Liver (tissue), 8 donors: ENCODE measurements at regions not wholly inside any gene's neighbourhood (a gene's known extent, or its start where the extent isn't known, plus 50 kb on each side); places are given as distances from the start of the nearest gene placed in this dataset.

Experiments
- DNase-seq: peaks from one replicate; pipeline ENCODE4 v3.0.0-alpha.2; 2017; ENCODE audit warnings: low spot score
- H3K27ac ChIP-seq, 2 donors: one replicate each; pipeline ENCODE4 v1.7.0; 2013; ENCODE audit warnings: inconsistent platforms in 2 of 2, low read length in 2 of 2, control low read depth in 1 of 2, low read depth in 1 of 2, mild to moderate bottlenecking in 1 of 2
- H3K27me3 ChIP-seq, 4 donors: one replicate each; pipeline versions ENCODE4 v1.6.1 to v1.7.0; 2013; ENCODE audit warnings: low read length in 3 of 4, inconsistent platforms in 1 of 4, mild to moderate bottlenecking in 1 of 4, moderate library complexity in 1 of 4; ENCODE audit not compliant: control insufficient read depth in 4 of 4, insufficient read depth in 4 of 4
- H3K36me3 ChIP-seq, 4 donors: one replicate each; pipeline versions ENCODE4 v1.6.1 to v1.7.0; 2013; ENCODE audit warnings: low read length in 3 of 4, mild to moderate bottlenecking in 3 of 4, low read depth in 1 of 4, moderate library complexity in 1 of 4; ENCODE audit not compliant: control insufficient read depth in 4 of 4, insufficient read depth in 3 of 4
- H3K4me1 ChIP-seq, 4 donors: one replicate each; pipeline versions ENCODE4 v1.6.1 to v1.7.0; 2013; ENCODE audit warnings: low read length in 3 of 4, mild to moderate bottlenecking in 3 of 4, moderate library complexity in 1 of 4; ENCODE audit not compliant: control insufficient read depth in 4 of 4, insufficient read depth in 4 of 4
- H3K4me3 ChIP-seq, 3 donors: one replicate each; pipeline versions ENCODE4 v1.6.1 to v1.7.0; 2013; ENCODE audit warnings: low read length in 3 of 3, control low read depth in 1 of 3, low read depth in 1 of 3, mild to moderate bottlenecking in 1 of 3
- H3K9ac ChIP-seq, 2 donors: one replicate each; pipeline ENCODE4 v1.7.0; 2013; ENCODE audit warnings: low read length in 2 of 2, mild to moderate bottlenecking in 2 of 2, moderate library complexity in 2 of 2, control low read depth in 1 of 2, low read depth in 1 of 2
- H3K9me3 ChIP-seq, 4 donors: one replicate each; pipeline versions ENCODE4 v1.6.1 to v1.7.0; 2013; ENCODE audit warnings: low read length in 3 of 4; ENCODE audit not compliant: control insufficient read depth in 4 of 4
- EGR1 ChIP-seq, 2 donors: IDR thresholded peaks; 2 replicates each; pipeline ENCODE4 v1.6.1; 2016 to 2018; ENCODE audit warnings: antibody characterized with exemption in 2 of 2, low read depth in 2 of 2
- FOXA1 ChIP-seq: IDR thresholded peaks from 2 replicates; pipeline ENCODE4 v1.6.1; 2016; ENCODE audit warnings: antibody characterized with exemption
- FOXA2 ChIP-seq: IDR thresholded peaks from 2 replicates; pipeline ENCODE4 v1.6.1; 2016; ENCODE audit warnings: antibody characterized with exemption
- GABPA ChIP-seq, 2 donors: IDR thresholded peaks in 1 of 2; conservative IDR thresholded peaks in 1 of 2; 2 replicates each; pipeline ENCODE4 v1.6.1; 2016; ENCODE audit warnings: antibody characterized with exemption in 2 of 2, mild to moderate bottlenecking in 1 of 2, moderate library complexity in 1 of 2
- HNF4A ChIP-seq, 2 donors: conservative IDR thresholded peaks; 2 replicates each; pipeline ENCODE4 v1.6.1; 2016; ENCODE audit warnings: antibody characterized with exemption in 2 of 2, mild to moderate bottlenecking in 2 of 2
- HNF4G ChIP-seq: IDR thresholded peaks from 2 replicates; pipeline ENCODE4 v1.6.1; 2016; ENCODE audit warnings: antibody characterized with exemption
- JUND ChIP-seq, 2 donors: IDR thresholded peaks; 2 replicates each; pipeline ENCODE4 v1.6.1; 2016; ENCODE audit warnings: antibody characterized with exemption in 2 of 2
- NR2F2 ChIP-seq: IDR thresholded peaks from 2 replicates; pipeline ENCODE4 v1.6.1; 2016; ENCODE audit warnings: antibody characterized with exemption
- RAD21 ChIP-seq, 2 donors: IDR thresholded peaks; 2 replicates each; pipeline ENCODE4 v1.6.1; 2016; ENCODE audit warnings: antibody characterized with exemption in 2 of 2, mild to moderate bottlenecking in 2 of 2
- RXRA ChIP-seq, 2 donors: IDR thresholded peaks; 2 replicates each; pipeline ENCODE4 v1.6.1; 2017 to 2018; ENCODE audit warnings: antibody characterized with exemption in 2 of 2, mild to moderate bottlenecking in 1 of 2
- SP1 ChIP-seq: IDR thresholded peaks from 2 replicates; pipeline ENCODE4 v1.6.1; 2018; ENCODE audit warnings: antibody characterized with exemption, mild to moderate bottlenecking
- TAF1 ChIP-seq: conservative IDR thresholded peaks from 2 replicates; pipeline ENCODE4 v1.6.1; 2016; ENCODE audit warnings: antibody characterized with exemption, mild to moderate bottlenecking
- YY1 ChIP-seq: IDR thresholded peaks from 2 replicates; pipeline ENCODE4 v1.6.1; 2016; ENCODE audit warnings: antibody characterized with exemption, mild to moderate bottlenecking
- WGBS: extraction: QIAGEN DNeasy Blood & Tissue Kit; methylation state at CpG from one replicate; pipeline ENCODE4 v1.1.7; 2013; 5-methylcytosine and 5-hydroxymethylcytosine counted together
- TF ChIP-seq, protein P1 (sequence below): fragments of 150-350 bp; IDR thresholded peaks from 2 replicates; pipeline ENCODE4 v1.5.1; 2017; ENCODE audit warnings: improper control_type of control experiment, low read depth, low read length; ENCODE audit not compliant: missing input control
- TF ChIP-seq, protein P2 (sequence below): IDR thresholded peaks from 2 replicates; pipeline ENCODE4 v1.6.1; 2016; ENCODE audit warnings: antibody characterized with exemption
- TF ChIP-seq, protein P3 (sequence below): IDR thresholded peaks from 2 replicates; pipeline ENCODE4 v1.6.1; 2016; ENCODE audit warnings: antibody characterized with exemption
- TF ChIP-seq, protein P4 (sequence below): IDR thresholded peaks from 2 replicates; pipeline ENCODE4 v1.6.1; 2016; ENCODE audit warnings: antibody characterized with exemption
- TF ChIP-seq, protein P5 (sequence below): IDR thresholded peaks from 2 replicates; pipeline ENCODE4 v1.6.1; 2016; ENCODE audit warnings: antibody characterized with exemption, mild to moderate bottlenecking
- donor health status: healthy.
- donor health status: healthy.
- donor health status: healthy.
- donor health status: healthy.
- donor health status: healthy.

DNA sequence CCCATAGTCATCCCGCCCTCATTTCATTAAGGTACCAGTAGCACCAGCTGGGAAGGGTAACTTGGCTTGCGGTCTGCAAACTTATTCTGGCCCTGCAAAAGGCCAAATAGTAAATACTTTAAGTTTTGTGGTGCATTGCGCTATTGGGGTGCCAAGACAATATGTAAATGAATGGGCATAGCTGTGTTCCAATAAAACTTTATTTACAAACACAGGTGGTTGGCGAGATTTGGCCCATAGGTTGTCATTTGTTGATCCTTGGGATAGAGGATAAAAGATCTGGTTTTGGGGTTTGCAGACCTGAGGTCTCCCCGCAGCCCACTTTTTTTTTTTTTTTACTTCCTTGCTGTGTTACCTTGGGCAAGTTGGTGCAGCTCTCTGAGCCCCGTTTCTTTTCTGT lies 127.4 kb downstream of the MIAT start:
- Histone ChIP-seq H3K9me3 (peaks cover 0 to 5% (median 1%) of the 10 kb centered on the region in 4 donors), H3K36me3 (peaks cover 0 to 7% (median 2%) of the 10 kb centered on the region in 4 donors), H3K27ac (no peak overlapping the region), H3K4me1 (no peaks in the 10 kb centered on the region), H3K4me3 (no peak overlapping the region), H3K27me3 (no peaks in the 10 kb centered on the region), H3K9ac (no peak overlapping the region)
- no peak for DNase-seq
- WGBS, result 96% methylated on average over 6 of the region's 6 CpGs
- TF ChIP-seq EGR1 (IDR thresholded peaks at IDR 0.05; ENCODE audit: low read depth in 2 of 2) (no peak), YY1 (no peak), HNF4A (conservative IDR thresholded peaks at IDR 0.05) (no peak), NR2F2 (no peak), TAF1 (no peak), RAD21 (IDR thresholded peaks at IDR 0.05) (no peak), HNF4G (no peak), JUND (IDR thresholded peaks at IDR 0.05) (no peak), FOXA1 (no peak), FOXA2 (no peak), GABPA (IDR thresholded peaks at IDR 0.05 in 1 of 2, conservative IDR thresholded peaks at IDR 0.05 in 1 of 2) (no peak), RXRA (IDR thresholded peaks at IDR 0.05) (no peak)
- TF ChIP-seq, protein P1, sequence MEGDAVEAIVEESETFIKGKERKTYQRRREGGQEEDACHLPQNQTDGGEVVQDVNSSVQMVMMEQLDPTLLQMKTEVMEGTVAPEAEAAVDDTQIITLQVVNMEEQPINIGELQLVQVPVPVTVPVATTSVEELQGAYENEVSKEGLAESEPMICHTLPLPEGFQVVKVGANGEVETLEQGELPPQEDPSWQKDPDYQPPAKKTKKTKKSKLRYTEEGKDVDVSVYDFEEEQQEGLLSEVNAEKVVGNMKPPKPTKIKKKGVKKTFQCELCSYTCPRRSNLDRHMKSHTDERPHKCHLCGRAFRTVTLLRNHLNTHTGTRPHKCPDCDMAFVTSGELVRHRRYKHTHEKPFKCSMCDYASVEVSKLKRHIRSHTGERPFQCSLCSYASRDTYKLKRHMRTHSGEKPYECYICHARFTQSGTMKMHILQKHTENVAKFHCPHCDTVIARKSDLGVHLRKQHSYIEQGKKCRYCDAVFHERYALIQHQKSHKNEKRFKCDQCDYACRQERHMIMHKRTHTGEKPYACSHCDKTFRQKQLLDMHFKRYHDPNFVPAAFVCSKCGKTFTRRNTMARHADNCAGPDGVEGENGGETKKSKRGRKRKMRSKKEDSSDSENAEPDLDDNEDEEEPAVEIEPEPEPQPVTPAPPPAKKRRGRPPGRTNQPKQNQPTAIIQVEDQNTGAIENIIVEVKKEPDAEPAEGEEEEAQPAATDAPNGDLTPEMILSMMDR, result no peak
- TF ChIP-seq, protein P2, sequence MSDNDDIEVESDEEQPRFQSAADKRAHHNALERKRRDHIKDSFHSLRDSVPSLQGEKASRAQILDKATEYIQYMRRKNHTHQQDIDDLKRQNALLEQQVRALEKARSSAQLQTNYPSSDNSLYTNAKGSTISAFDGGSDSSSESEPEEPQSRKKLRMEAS, result no peak
- TF ChIP-seq, protein P3, sequence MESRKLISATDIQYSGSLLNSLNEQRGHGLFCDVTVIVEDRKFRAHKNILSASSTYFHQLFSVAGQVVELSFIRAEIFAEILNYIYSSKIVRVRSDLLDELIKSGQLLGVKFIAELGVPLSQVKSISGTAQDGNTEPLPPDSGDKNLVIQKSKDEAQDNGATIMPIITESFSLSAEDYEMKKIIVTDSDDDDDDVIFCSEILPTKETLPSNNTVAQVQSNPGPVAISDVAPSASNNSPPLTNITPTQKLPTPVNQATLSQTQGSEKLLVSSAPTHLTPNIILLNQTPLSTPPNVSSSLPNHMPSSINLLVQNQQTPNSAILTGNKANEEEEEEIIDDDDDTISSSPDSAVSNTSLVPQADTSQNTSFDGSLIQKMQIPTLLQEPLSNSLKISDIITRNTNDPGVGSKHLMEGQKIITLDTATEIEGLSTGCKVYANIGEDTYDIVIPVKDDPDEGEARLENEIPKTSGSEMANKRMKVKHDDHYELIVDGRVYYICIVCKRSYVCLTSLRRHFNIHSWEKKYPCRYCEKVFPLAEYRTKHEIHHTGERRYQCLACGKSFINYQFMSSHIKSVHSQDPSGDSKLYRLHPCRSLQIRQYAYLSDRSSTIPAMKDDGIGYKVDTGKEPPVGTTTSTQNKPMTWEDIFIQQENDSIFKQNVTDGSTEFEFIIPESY, result no peak
- TF ChIP-seq, protein P4, sequence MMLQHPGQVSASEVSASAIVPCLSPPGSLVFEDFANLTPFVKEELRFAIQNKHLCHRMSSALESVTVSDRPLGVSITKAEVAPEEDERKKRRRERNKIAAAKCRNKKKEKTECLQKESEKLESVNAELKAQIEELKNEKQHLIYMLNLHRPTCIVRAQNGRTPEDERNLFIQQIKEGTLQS, result no peak
- TF ChIP-seq, protein P5, sequence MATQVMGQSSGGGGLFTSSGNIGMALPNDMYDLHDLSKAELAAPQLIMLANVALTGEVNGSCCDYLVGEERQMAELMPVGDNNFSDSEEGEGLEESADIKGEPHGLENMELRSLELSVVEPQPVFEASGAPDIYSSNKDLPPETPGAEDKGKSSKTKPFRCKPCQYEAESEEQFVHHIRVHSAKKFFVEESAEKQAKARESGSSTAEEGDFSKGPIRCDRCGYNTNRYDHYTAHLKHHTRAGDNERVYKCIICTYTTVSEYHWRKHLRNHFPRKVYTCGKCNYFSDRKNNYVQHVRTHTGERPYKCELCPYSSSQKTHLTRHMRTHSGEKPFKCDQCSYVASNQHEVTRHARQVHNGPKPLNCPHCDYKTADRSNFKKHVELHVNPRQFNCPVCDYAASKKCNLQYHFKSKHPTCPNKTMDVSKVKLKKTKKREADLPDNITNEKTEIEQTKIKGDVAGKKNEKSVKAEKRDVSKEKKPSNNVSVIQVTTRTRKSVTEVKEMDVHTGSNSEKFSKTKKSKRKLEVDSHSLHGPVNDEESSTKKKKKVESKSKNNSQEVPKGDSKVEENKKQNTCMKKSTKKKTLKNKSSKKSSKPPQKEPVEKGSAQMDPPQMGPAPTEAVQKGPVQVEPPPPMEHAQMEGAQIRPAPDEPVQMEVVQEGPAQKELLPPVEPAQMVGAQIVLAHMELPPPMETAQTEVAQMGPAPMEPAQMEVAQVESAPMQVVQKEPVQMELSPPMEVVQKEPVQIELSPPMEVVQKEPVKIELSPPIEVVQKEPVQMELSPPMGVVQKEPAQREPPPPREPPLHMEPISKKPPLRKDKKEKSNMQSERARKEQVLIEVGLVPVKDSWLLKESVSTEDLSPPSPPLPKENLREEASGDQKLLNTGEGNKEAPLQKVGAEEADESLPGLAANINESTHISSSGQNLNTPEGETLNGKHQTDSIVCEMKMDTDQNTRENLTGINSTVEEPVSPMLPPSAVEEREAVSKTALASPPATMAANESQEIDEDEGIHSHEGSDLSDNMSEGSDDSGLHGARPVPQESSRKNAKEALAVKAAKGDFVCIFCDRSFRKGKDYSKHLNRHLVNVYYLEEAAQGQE, result no peak

DNA sequence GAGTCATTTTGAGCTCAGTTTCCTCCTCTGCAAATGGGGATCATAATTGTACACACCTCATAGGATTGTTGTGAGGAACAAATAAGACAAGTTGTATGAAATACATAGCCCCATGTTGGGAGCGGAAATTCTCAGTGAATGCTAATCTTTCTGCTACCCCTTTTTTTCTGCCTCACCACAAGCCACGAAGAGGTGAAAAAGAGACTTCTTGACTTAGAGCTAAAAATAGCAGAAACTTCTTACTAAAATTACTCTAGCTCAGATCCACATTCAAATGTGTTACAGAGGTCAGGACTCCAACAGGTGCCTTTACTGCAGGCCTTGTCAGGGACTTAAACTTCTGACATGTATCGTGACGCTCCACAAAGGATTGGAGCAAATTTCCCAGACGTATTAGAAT lies 128.5 kb downstream of the MIAT start:
- H3K4me1 ChIP-seq, result no peaks in the 10 kb centered on the region
- peaks cover 0 to 6% (median 2%) of the 10 kb centered on the region in 4 donors for H3K36me3 ChIP-seq
- no peak overlapping the region for H3K9ac ChIP-seq
- 92% methylated on average over 5 of the region's 5 CpGs for WGBS
- H3K9me3 ChIP-seq, result no peaks in the 10 kb centered on the region
- no peaks in the 10 kb centered on the region for H3K27me3 ChIP-seq
- no peak overlapping the region for H3K4me3 ChIP-seq
- DNase-seq, result no peak
- H3K27ac ChIP-seq, result no peak overlapping the region
- TF ChIP-seq RXRA (IDR thresholded peaks at IDR 0.05) (no peak), YY1 (no peak), EGR1 (IDR thresholded peaks at IDR 0.05; ENCODE audit: low read depth in 2 of 2) (no peak), SP1 (no peak)
- TF ChIP-seq, protein P5, result no peak
- TF ChIP-seq, protein P3, result no peak
